Trophoblast cell (in vitro differentiated cells and primary cell): ENCODE measurements at regions not wholly inside any gene's neighbourhood (a gene's known extent, or its start where the extent isn't known, plus 50 kb on each side); places are given as distances from the start of the nearest gene placed in this dataset.
"Not testable (repeated sequence)": the region's sequence is repeated elsewhere in the genome, so short reads cannot be mapped to it uniquely, and the experiment has no call there.

Experiments used
- DNase-seq, 2 donors: peaks; one replicate each; pipeline ENCODE4 v3.0.0-alpha.2; 2016
- H2AFZ ChIP-seq: 2 replicates; pipeline ENCODE4 v1.6.1; 2013; ENCODE audit warnings: low read length, moderate library complexity, mild to moderate bottlenecking; ENCODE audit not compliant: insufficient read depth, poor library complexity
- H2AK5ac ChIP-seq: 2 replicates; pipeline ENCODE4 v1.6.1; 2013; ENCODE audit warnings: mild to moderate bottlenecking, low read length
- H2BK120ac ChIP-seq: 2 replicates; pipeline ENCODE4 v1.6.1; 2013; ENCODE audit warnings: low read length, mild to moderate bottlenecking, moderate library complexity; ENCODE audit not compliant: insufficient read depth, poor library complexity
- H2BK12ac ChIP-seq: 2 replicates; pipeline ENCODE4 v1.6.1; 2013; ENCODE audit warnings: mild to moderate bottlenecking, low read length, moderate library complexity
- H2BK5ac ChIP-seq: 2 replicates; pipeline ENCODE4 v1.6.1; 2013; ENCODE audit warnings: low read length, low read depth, moderate library complexity, mild to moderate bottlenecking; ENCODE audit not compliant: poor library complexity
- H3K14ac ChIP-seq: 2 replicates; pipeline ENCODE4 v1.6.1; 2013; ENCODE audit warnings: mild to moderate bottlenecking, low read length
- H3K18ac ChIP-seq: 2 replicates; pipeline ENCODE4 v1.6.1; 2013; ENCODE audit warnings: mild to moderate bottlenecking, low read length
- H3K23ac ChIP-seq: 2 replicates; pipeline ENCODE4 v1.6.1; 2013; ENCODE audit warnings: low read length
- H3K27ac ChIP-seq: 2 replicates; pipeline ENCODE4 v1.5.1; 2013; ENCODE audit warnings: low read depth, mild to moderate bottlenecking, inconsistent platforms, low read length, moderate library complexity
- H3K27me3 ChIP-seq: 2 replicates; pipeline ENCODE4 v1.6.1; 2013; ENCODE audit warnings: inconsistent platforms, mild to moderate bottlenecking, low read length, moderate library complexity; ENCODE audit not compliant: insufficient read depth
- H3K36me3 ChIP-seq, 2 experiments: 1 replicate in 1 of 2; 2 replicates in 1 of 2; pipeline ENCODE4 v1.6.1; 2013; ENCODE audit warnings: low read length in 2 of 2, mild to moderate bottlenecking in 2 of 2, moderate library complexity in 1 of 2; ENCODE audit not compliant: insufficient read depth in 2 of 2, control insufficient read depth in 1 of 2
- H3K4ac ChIP-seq: 2 replicates; pipeline ENCODE4 v1.6.1; 2013; ENCODE audit warnings: low read depth, mild to moderate bottlenecking, low read length, moderate library complexity
- H3K4me1 ChIP-seq, 2 experiments: 1 replicate in 1 of 2; 2 replicates in 1 of 2; pipeline ENCODE4 v1.6.1; 2013; ENCODE audit warnings: low read length in 2 of 2, mild to moderate bottlenecking in 2 of 2, moderate library complexity in 1 of 2; ENCODE audit not compliant: insufficient read depth in 2 of 2, control insufficient read depth in 1 of 2
- H3K4me2 ChIP-seq: 2 replicates; pipeline ENCODE4 v1.6.1; 2013; ENCODE audit warnings: inconsistent platforms, mild to moderate bottlenecking, low read length, moderate library complexity
- H3K4me3 ChIP-seq: 2 replicates; pipeline ENCODE4 v1.5.1; 2013; ENCODE audit warnings: mild to moderate bottlenecking, low read depth, low read length, inconsistent platforms
- H3K79me1 ChIP-seq: one replicate; pipeline ENCODE4 v1.6.1; 2013; ENCODE audit warnings: low read length
- H3K79me2 ChIP-seq: 2 replicates; pipeline ENCODE4 v1.6.1; 2013; ENCODE audit warnings: low read length, mild to moderate bottlenecking; ENCODE audit not compliant: control insufficient read depth, insufficient read depth, poor library complexity
- H3K9ac ChIP-seq: 2 replicates; pipeline ENCODE4 v1.6.1; 2013; ENCODE audit warnings: mild to moderate bottlenecking, low read length
- H3K9me3 ChIP-seq: 2 replicates; pipeline ENCODE4 v1.6.1; 2013; ENCODE audit warnings: low read depth, mild to moderate bottlenecking, control low read depth, inconsistent platforms, low read length; ENCODE audit not compliant: insufficient read depth
- H4K12ac ChIP-seq: 2 replicates; pipeline ENCODE4 v1.6.1; 2013; ENCODE audit warnings: low read depth, mild to moderate bottlenecking, low read length, moderate library complexity
- H4K8ac ChIP-seq: 2 replicates; pipeline ENCODE4 v1.6.1; 2013; ENCODE audit warnings: low read depth, mild to moderate bottlenecking, low read length, moderate library complexity
- H4K91ac ChIP-seq: one replicate; pipeline ENCODE4 v1.6.1; 2013; ENCODE audit warnings: low read depth, mild to moderate bottlenecking, low read length, moderate library complexity
- WGBS: extraction: QIAGEN DNeasy Blood & Tissue Kit; methylation state at CpG from one replicate; pipeline ENCODE4 v1.1.7; 2013; ENCODE audit warnings: missing lambda C conversion rate; ENCODE audit not compliant: insufficient read length, insufficient coverage; ENCODE audit errors: extremely low coverage; 5-methylcytosine and 5-hydroxymethylcytosine counted together

GRCh38 chr6:112960130-112960529, 613.0 kb downstream of the RFPL4B start:
- H3K9me3 ChIP-seq, H3K36me3 ChIP-seq, H3K4ac ChIP-seq, H4K12ac ChIP-seq, H4K8ac ChIP-seq, H3K4me1 ChIP-seq, H3K79me2 ChIP-seq, H2AFZ ChIP-seq, H2BK12ac ChIP-seq, DNase-seq, H3K18ac ChIP-seq, H3K4me2 ChIP-seq, H3K14ac ChIP-seq, H3K27ac ChIP-seq, H4K91ac ChIP-seq, H3K79me1 ChIP-seq, H3K23ac ChIP-seq, H2BK5ac ChIP-seq, H3K27me3 ChIP-seq, H3K4me3 ChIP-seq, H3K9ac ChIP-seq, H2AK5ac ChIP-seq, H2BK120ac ChIP-seq: not testable (repeated sequence)
- no CpG with 5 or more reads among the region's 3 CpGs for WGBS

GRCh38 chr6:112967974-112968373, 620.8 kb downstream of the RFPL4B start:
- Histone ChIP-seq H3K36me3 (peaks cover 0 to 3% of the 10 kb centered on the region in 2 experiments), H3K23ac (no peak overlapping the region), H3K18ac (no peak overlapping the region), H3K9me3 (peaks cover 6% of the 10 kb centered on the region), H3K27ac (no peak overlapping the region), H3K79me2 (no peaks in the 10 kb centered on the region), H2BK5ac (no peak overlapping the region), H3K4me3 (no peak overlapping the region), H4K8ac (no peak overlapping the region), H3K14ac (no peak overlapping the region), H3K27me3 (no peaks in the 10 kb centered on the region), H2AK5ac (no peak overlapping the region), H3K79me1 (no peaks in the 10 kb centered on the region), H3K9ac (no peak overlapping the region), H3K4me2 (no peak overlapping the region), H4K12ac (no peak overlapping the region), H2BK120ac (no peak overlapping the region), H2BK12ac (no peak overlapping the region), H4K91ac (no peak overlapping the region), H3K4me1 (no peaks in the 10 kb centered on the region), H2AFZ (no peak overlapping the region), H3K4ac (no peak overlapping the region)
- DNase-seq: no peak
- no CpG with 5 or more reads among the region's 1 CpG for WGBS

- no peak overlapping the region for H4K8ac ChIP-seq
- no peaks in the 10 kb centered on the region for H3K79me2 ChIP-seq
- no peak overlapping the region for H2AK5ac ChIP-seq
- no peak overlapping the region for H3K4ac ChIP-seq
- H3K14ac ChIP-seq: no peak overlapping the region
- DNase-seq: no peak
- H2BK5ac ChIP-seq: no peak overlapping the region
- H3K18ac ChIP-seq: no peak overlapping the region
- H2BK120ac ChIP-seq: no peak overlapping the region
- H3K27ac ChIP-seq: no peak overlapping the region
- no peak overlapping the region for H3K4me3 ChIP-seq
- peaks cover 0 to 3% of the 10 kb centered on the region in 2 experiments for H3K36me3 ChIP-seq
- no peak overlapping the region for H4K91ac ChIP-seq
- H3K4me1 ChIP-seq: no peaks in the 10 kb centered on the region
- no peaks in the 10 kb centered on the region for H3K27me3 ChIP-seq
- no peak overlapping the region for H3K4me2 ChIP-seq
- H3K9ac ChIP-seq: no peak overlapping the region
- H3K79me1 ChIP-seq: no peaks in the 10 kb centered on the region
- whole genome bisulfite sequencing: no CpG with 5 or more reads among the region's 1 CpG
- no peak overlapping the region for H4K12ac ChIP-seq
- H2BK12ac ChIP-seq: no peak overlapping the region
- peaks cover 6% of the 10 kb centered on the region for H3K9me3 ChIP-seq
- H3K23ac ChIP-seq: no peak overlapping the region
- H2AFZ ChIP-seq: no peak overlapping the region
Measured at GRCh38 chr6:112971651-112972050, 624.5 kb downstream of the RFPL4B start.

- H2BK120ac ChIP-seq, H3K9me3 ChIP-seq, H2BK12ac ChIP-seq, H3K27me3 ChIP-seq, H3K36me3 ChIP-seq, H3K4ac ChIP-seq, H3K18ac ChIP-seq, H2BK5ac ChIP-seq, H4K91ac ChIP-seq, H3K79me1 ChIP-seq, H3K9ac ChIP-seq, H4K8ac ChIP-seq, H3K27ac ChIP-seq, H2AFZ ChIP-seq, H3K4me1 ChIP-seq, DNase-seq, H3K4me2 ChIP-seq, H3K23ac ChIP-seq, H2AK5ac ChIP-seq, H3K4me3 ChIP-seq, H3K79me2 ChIP-seq, H4K12ac ChIP-seq, H3K14ac ChIP-seq: not testable (repeated sequence)
- WGBS: no CpG with 5 or more reads among the region's 4 CpGs
Measured at GRCh38 chr6:112974931-112975330, 627.8 kb downstream of the RFPL4B start.
